ENCODE measurements at regions not wholly inside any gene's neighbourhood (a gene's known extent, or its start where the extent isn't known, plus 50 kb on each side); places are given as distances from the start of the nearest gene placed in this dataset.
"Not testable (repeated sequence)": the region's sequence is repeated elsewhere in the genome, so short reads cannot be mapped to it uniquely, and the experiment has no call there.

- Mint-ChIP-seq H3K36me3 (no peaks in the 10 kb centered on the region), H3K4me1 (no peaks in the 10 kb centered on the region), H3K9me3 (peaks cover 8% of the 10 kb centered on the region), H3K4me3 (no peak overlapping the region), H3K27ac (no peak overlapping the region)
- DNase-seq (ENCODE audit: low spot score in 2 of 2) (no peak), ATAC-seq (no peak)
Observed at GRCh38 chr1:238396140-238396539, 505.4 kb upstream of the ZP4 start.

GRCh38 chr1:238384381-238384780 is 493.7 kb upstream of the ZP4 start:
- H3K4me1 Mint-ChIP-seq: no peaks in the 10 kb centered on the region

GRCh38 chr1:238380167-238380566 is 489.4 kb upstream of the ZP4 start:
- H3K27ac Mint-ChIP-seq: no peak overlapping the region
- no peaks in the 10 kb centered on the region for H3K36me3 Mint-ChIP-seq
- H3K4me1 Mint-ChIP-seq: no peaks in the 10 kb centered on the region
- DNase-seq (ENCODE audit: low spot score in 2 of 2): no peak
- ATAC-seq: no peak
- H3K9me3 Mint-ChIP-seq: peaks cover 10% of the 10 kb centered on the region
- no peak overlapping the region for H3K4me3 Mint-ChIP-seq

More at GRCh38 chr1:238384381-238384780, 493.7 kb upstream of the ZP4 start:
- ATAC-seq (no peak), DNase-seq (ENCODE audit: low spot score in 2 of 2) (no peak)
- H3K36me3 Mint-ChIP-seq: no peaks in the 10 kb centered on the region
- H3K27ac Mint-ChIP-seq: no peak overlapping the region
- H3K4me3 Mint-ChIP-seq: no peak overlapping the region
- H3K9me3 Mint-ChIP-seq: peaks cover 4% of the 10 kb centered on the region

GRCh38 chr1:238379446-238379845 is 488.7 kb upstream of the ZP4 start:
- not testable (repeated sequence) for H3K36me3 Mint-ChIP-seq; H3K9me3 Mint-ChIP-seq; H3K27ac Mint-ChIP-seq; DNase-seq (ENCODE audit: low spot score in 2 of 2); H3K4me1 Mint-ChIP-seq; H3K4me3 Mint-ChIP-seq; ATAC-seq

GRCh38 chr1:238377280-238377919 is 486.7 kb upstream of the ZP4 start:
- peaks cover 6% of the 10 kb centered on the region for H3K9me3 Mint-ChIP-seq
- no peaks in the 10 kb centered on the region for H3K36me3 Mint-ChIP-seq
- ATAC-seq (no peak), DNase-seq (ENCODE audit: low spot score in 2 of 2) (no peak)
- no peak overlapping the region for H3K27ac Mint-ChIP-seq
- no peaks in the 10 kb centered on the region for H3K4me1 Mint-ChIP-seq
- H3K4me3 Mint-ChIP-seq: no peak overlapping the region

GRCh38 chr1:238370599-238370998 is 479.9 kb upstream of the ZP4 start:
- ATAC-seq: no peak
- H3K27ac Mint-ChIP-seq: no peak overlapping the region
- H3K9me3 Mint-ChIP-seq: peaks cover 13% of the 10 kb centered on the region
- H3K4me3 Mint-ChIP-seq: no peak overlapping the region
- no peaks in the 10 kb centered on the region for H3K4me1 Mint-ChIP-seq
- no peaks in the 10 kb centered on the region for H3K36me3 Mint-ChIP-seq
- DNase-seq (ENCODE audit: low spot score in 2 of 2): no peak

GRCh38 chr1:238364214-238364892 is 473.6 kb upstream of the ZP4 start:
- Mint-ChIP-seq H3K4me3 (no peak overlapping the region), H3K27ac (no peak overlapping the region)
- ATAC-seq: no peak

GRCh38 chr1:238360474-238360873 is 469.8 kb upstream of the ZP4 start:
- no peak overlapping the region for H3K4me3 Mint-ChIP-seq
- no peak overlapping the region for H3K27ac Mint-ChIP-seq
- no peaks in the 10 kb centered on the region for H3K4me1 Mint-ChIP-seq
- ATAC-seq (no peak), DNase-seq (ENCODE audit: low spot score in 2 of 2) (no peak)
- peaks cover 2% of the 10 kb centered on the region for H3K9me3 Mint-ChIP-seq
- H3K36me3 Mint-ChIP-seq: no peaks in the 10 kb centered on the region

More at GRCh38 chr1:238364214-238364892, 473.6 kb upstream of the ZP4 start:
- Mint-ChIP-seq H3K9me3 (peaks cover 3% of the 10 kb centered on the region), H3K36me3 (no peaks in the 10 kb centered on the region), H3K4me1 (no peaks in the 10 kb centered on the region)
- no peak for DNase-seq (ENCODE audit: low spot score in 2 of 2)

GRCh38 chr1:238350471-238350870 is 459.7 kb upstream of the ZP4 start:
- Mint-ChIP-seq H3K9me3 (peaks cover 13% of the 10 kb centered on the region), H3K4me3 (no peak overlapping the region), H3K27ac (no peak overlapping the region), H3K4me1 (no peaks in the 10 kb centered on the region), H3K36me3 (no peaks in the 10 kb centered on the region)
- no peak for ATAC-seq
- DNase-seq (ENCODE audit: low spot score in 2 of 2): no peak

- H3K4me3 Mint-ChIP-seq: no peak overlapping the region
- no peak for ATAC-seq
- no peak for DNase-seq (ENCODE audit: low spot score in 2 of 2)
- no peaks in the 10 kb centered on the region for H3K4me1 Mint-ChIP-seq
- no peaks in the 10 kb centered on the region for H3K36me3 Mint-ChIP-seq
- H3K9me3 Mint-ChIP-seq: peaks cover 11% of the 10 kb centered on the region
- H3K27ac Mint-ChIP-seq: no peak overlapping the region
Observed at GRCh38 chr1:238346340-238346739, 455.6 kb upstream of the ZP4 start.

GRCh38 chr1:238345837-238346236 is 455.1 kb upstream of the ZP4 start:
- Mint-ChIP-seq H3K27ac (no peak overlapping the region), H3K36me3 (no peaks in the 10 kb centered on the region), H3K9me3 (peaks cover 9% of the 10 kb centered on the region), H3K4me3 (no peak overlapping the region), H3K4me1 (no peaks in the 10 kb centered on the region)
- DNase-seq (ENCODE audit: low spot score in 2 of 2) (no peak), ATAC-seq (no peak)

GRCh38 chr1:238343852-238344251 is 453.1 kb upstream of the ZP4 start:
- Mint-ChIP-seq H3K9me3 (peaks cover 14% of the 10 kb centered on the region), H3K27ac (no peak overlapping the region), H3K4me1 (no peaks in the 10 kb centered on the region), H3K4me3 (no peak overlapping the region), H3K36me3 (no peaks in the 10 kb centered on the region)
- ATAC-seq: no peak
- no peak for DNase-seq (ENCODE audit: low spot score in 2 of 2)

GRCh38 chr1:238341395-238341794 is 450.7 kb upstream of the ZP4 start:
- Mint-ChIP-seq H3K4me1 (no peaks in the 10 kb centered on the region), H3K36me3 (no peaks in the 10 kb centered on the region), H3K27ac (no peak overlapping the region), H3K4me3 (no peak overlapping the region), H3K9me3 (peaks cover 16% of the 10 kb centered on the region)
- ATAC-seq (no peak), DNase-seq (ENCODE audit: low spot score in 2 of 2) (no peak)

GRCh38 chr1:238340989-238341388 is 450.3 kb upstream of the ZP4 start:
- no peak overlapping the region for H3K27ac Mint-ChIP-seq
- H3K36me3 Mint-ChIP-seq: no peaks in the 10 kb centered on the region
- ATAC-seq (no peak), DNase-seq (ENCODE audit: low spot score in 2 of 2) (no peak)
- peaks cover 16% of the 10 kb centered on the region for H3K9me3 Mint-ChIP-seq
- H3K4me1 Mint-ChIP-seq: no peaks in the 10 kb centered on the region
- H3K4me3 Mint-ChIP-seq: no peak overlapping the region

- Mint-ChIP-seq H3K4me1 (no peaks in the 10 kb centered on the region), H3K4me3 (no peak overlapping the region), H3K9me3 (peaks cover 16% of the 10 kb centered on the region), H3K27ac (no peak overlapping the region), H3K36me3 (no peaks in the 10 kb centered on the region)
- ATAC-seq: no peak
- DNase-seq (ENCODE audit: low spot score in 2 of 2): no peak
Observed at GRCh38 chr1:238336531-238336930, 445.8 kb upstream of the ZP4 start.

- H3K36me3 Mint-ChIP-seq: no peaks in the 10 kb centered on the region
- ATAC-seq (no peak), DNase-seq (ENCODE audit: low spot score in 2 of 2) (no peak)
- peaks cover 17% of the 10 kb centered on the region for H3K9me3 Mint-ChIP-seq
- H3K27ac Mint-ChIP-seq: no peak overlapping the region
- H3K4me3 Mint-ChIP-seq: no peak overlapping the region
- H3K4me1 Mint-ChIP-seq: no peaks in the 10 kb centered on the region
Observed at GRCh38 chr1:238334170-238334569, 443.4 kb upstream of the ZP4 start.

Data from stimulated activated effector memory CD8-positive, alpha-beta T cell treated with anti-CD3 and anti-CD28 coated beads, Interleukin-12 subunit alpha, Interleukin-12 subunit beta, amount 100 ng/mL, for 72 hours (primary cell).